ENCODE measurements at regions not wholly inside any gene's neighbourhood (a gene's known extent, or its start where the extent isn't known, plus 50 kb on each side); places are given as distances from the start of the nearest gene placed in this dataset. TPM values are rescaled to one million over a fixed set of nuclear protein-coding genes. Genes with fewer than 3 reads are reported as not detected.

DNA sequence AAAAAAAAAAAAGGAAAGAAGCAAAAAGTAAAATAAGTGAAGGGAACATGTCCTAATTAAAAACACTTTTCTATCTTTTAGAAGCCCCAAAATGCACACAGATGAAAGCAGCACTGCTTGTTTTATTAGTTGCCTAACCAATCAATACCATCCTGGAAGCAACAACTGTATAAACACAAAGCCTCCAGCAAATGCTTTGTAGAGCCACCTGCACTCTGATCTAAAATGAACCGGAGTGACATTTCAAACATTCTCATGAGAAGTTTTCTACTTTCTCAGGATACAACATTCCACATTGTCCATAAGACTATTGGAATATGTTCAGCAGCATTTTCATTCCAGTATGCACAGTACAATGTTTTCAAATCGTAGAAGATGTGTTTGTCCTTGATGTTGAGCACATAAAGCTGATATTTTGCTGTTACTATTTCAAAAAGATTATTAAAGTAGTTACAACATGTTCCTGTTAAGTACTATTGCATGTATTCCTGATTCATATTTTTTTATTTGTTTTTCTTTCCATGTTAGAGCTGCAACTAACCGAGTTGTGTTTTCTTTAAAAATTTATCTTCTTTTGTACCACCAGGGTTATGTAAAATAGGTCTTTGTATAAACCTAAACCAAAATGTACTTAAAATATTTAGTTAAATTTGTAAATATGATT lies 50.3 kb upstream of the PLSCR5 start:
- Histone ChIP-seq H3K4me2 (ENCODE audit: insufficient read depth, low read length, poor library complexity, severe bottlenecking) (no peak overlapping the region), H2AK5ac (ENCODE audit: low read depth, low read length) (no peak overlapping the region), H2AFZ (ENCODE audit: low read length) (peak overlapping the region; percentile 65), H3K36me3 (replicated peaks in 1 of 2; ENCODE audit: control insufficient read depth in 2 of 2, insufficient read depth in 2 of 2, low read length in 2 of 2) (no peaks in the 10 kb centered on the region), H3K14ac (ENCODE audit: low read length) (no peak overlapping the region), H2BK12ac (ENCODE audit: low read length) (no peak overlapping the region), H4K91ac (ENCODE audit: low read depth, low read length, poor library complexity) (no peak overlapping the region), H3K27me3 (ENCODE audit: control insufficient read depth in 3 of 3, insufficient read depth in 3 of 3, low read depth in 1 of 3, low read length in 3 of 3) (no peaks in the 10 kb centered on the region), H3K4me1 (ENCODE audit: control insufficient read depth in 2 of 2, insufficient read depth in 1 of 2, low read depth in 1 of 2, low read length in 2 of 2) (peaks cover 2% of the 10 kb centered on the region in 2 donors), H3K9me3 (replicated peaks in 1 of 2; ENCODE audit: control insufficient read depth in 2 of 2, insufficient read depth in 1 of 2, low read depth in 1 of 2, low read length in 2 of 2) (peaks cover 0 to 10% of the 10 kb centered on the region in 2 donors), H2BK5ac (ENCODE audit: low read length) (no peak overlapping the region), H3K23ac (ENCODE audit: low read depth, low read length, poor library complexity) (no peak overlapping the region), H3K79me1 (ENCODE audit: low read depth, low read length) (no peaks in the 10 kb centered on the region), H3K18ac (ENCODE audit: low read length) (no peak overlapping the region), H3K27ac (replicated peaks; ENCODE audit: low read length) (no peak overlapping the region), H4K8ac (ENCODE audit: low read depth, low read length) (no peak overlapping the region), H3K9ac (ENCODE audit: low read depth, low read length, poor library complexity) (no peak overlapping the region), H3K4ac (ENCODE audit: low read length) (no peak overlapping the region), H2BK120ac (ENCODE audit: low read depth, low read length) (no peak overlapping the region), H3K4me3 (ENCODE audit: low read length in 2 of 2) (no peak overlapping the region), H2BK15ac (ENCODE audit: low read length) (no peak overlapping the region)
- no CpG with 5 or more reads among the region's 3 CpGs for whole genome bisulfite sequencing, 2 donors (ENCODE audit: extremely low coverage in 2 of 2, insufficient read length in 2 of 2, insufficient replicate concordance in 1 of 2)
- DNase-seq (ENCODE audit: low spot score) = no peak

Small RNA genes lying in the stretch of these regions (small RNA-seq; reads per million reads assigned to genes)
- not detected for gene RNU6-505P (ENCODE audit: insufficient read depth)
